ENCODE measurements at regions not wholly inside any gene's neighbourhood (a gene's known extent, or its start where the extent isn't known, plus 50 kb on each side); places are given as distances from the start of the nearest gene placed in this dataset.

- Histone ChIP-seq H3K9me3 (ENCODE audit: control insufficient read depth in 2 of 3, low read length in 3 of 3) (no peaks in the 10 kb centered on the region), H3K4me3 (ENCODE audit: low read length) (no peak overlapping the region), H3K4me1 (ENCODE audit: control insufficient read depth in 2 of 2, insufficient read depth in 2 of 2, low read length in 2 of 2) (no peaks in the 10 kb centered on the region), H3K36me3 (ENCODE audit: control insufficient read depth in 2 of 3, insufficient read depth in 3 of 3, low read length in 3 of 3) (no peaks in the 10 kb centered on the region), H3K27me3 (ENCODE audit: control insufficient read depth in 2 of 2, insufficient read depth in 2 of 2, low read length in 2 of 2) (no peaks in the 10 kb centered on the region), H3K27ac (ENCODE audit: low read depth, low read length) (no peak overlapping the region)
- H3K9me3 Mint-ChIP-seq: peaks cover 0 to 4% (median 0%) of the 10 kb centered on the region in 11 donors
- H3K27me3 Mint-ChIP-seq: peaks cover 0 to 33% (median 17%) of the 10 kb centered on the region in 5 donors
- ChIA-PET CTCF (no interaction called here), POLR2A (no interaction called here)
- no peak for ATAC-seq
- DNase-seq: no peak
- no peak overlapping the region for H3K27ac Mint-ChIP-seq
- no peaks in the 10 kb centered on the region for H3K4me1 Mint-ChIP-seq
- H3K4me3 Mint-ChIP-seq: no peak overlapping the region
- intact Hi-C loops (cut with micrococcal nuclease): no loop called here
- H3K36me3 Mint-ChIP-seq: no peaks in the 10 kb centered on the region
Measured at GRCh38 chr15:98232761-98233160, 272.3 kb downstream of the ARRDC4 start.

DNA sequence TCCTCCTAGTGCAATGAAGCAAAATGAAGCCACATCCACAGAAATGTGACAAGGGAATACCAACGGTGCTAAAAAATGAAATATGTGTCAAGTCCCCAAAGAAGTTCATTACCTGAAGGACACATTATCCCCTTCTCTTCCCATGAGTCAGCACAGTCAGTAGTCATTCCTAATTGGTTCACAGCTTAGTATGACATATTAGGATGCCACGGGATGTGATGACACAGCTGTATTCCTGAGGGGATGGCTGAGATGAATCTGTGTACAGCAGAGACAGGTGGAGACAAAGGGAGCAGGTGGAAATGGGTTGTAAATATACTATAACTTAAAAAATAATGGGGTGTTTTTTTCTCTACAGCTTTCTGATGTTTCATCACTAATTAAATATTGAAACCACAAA, 273.4 kb downstream of the ARRDC4 start:
- Mint-ChIP-seq H3K4me3 (no peak overlapping the region), H3K27me3 (peaks cover 0 to 40% (median 21%) of the 10 kb centered on the region in 5 donors), H3K4me1 (no peaks in the 10 kb centered on the region), H3K9me3 (peaks cover 0 to 4% (median 0%) of the 10 kb centered on the region in 11 donors), H3K36me3 (no peaks in the 10 kb centered on the region), H3K27ac (no peak overlapping the region)
- ChIA-PET POLR2A (no interaction called here), CTCF (no interaction called here)
- intact Hi-C loops (cut with micrococcal nuclease): no loop called here
- no peak for ATAC-seq
- H3K36me3 ChIP-seq (ENCODE audit: control insufficient read depth in 2 of 3, insufficient read depth in 3 of 3, low read length in 3 of 3): no peaks in the 10 kb centered on the region
- no peaks in the 10 kb centered on the region for H3K27me3 ChIP-seq (ENCODE audit: control insufficient read depth in 2 of 2, insufficient read depth in 2 of 2, low read length in 2 of 2)
- H3K4me3 ChIP-seq (ENCODE audit: low read length): no peak overlapping the region
- H3K9me3 ChIP-seq (ENCODE audit: control insufficient read depth in 2 of 3, low read length in 3 of 3): no peaks in the 10 kb centered on the region
- no peak overlapping the region for H3K27ac ChIP-seq (ENCODE audit: low read depth, low read length)
- DNase-seq: no peak
- H3K4me1 ChIP-seq (ENCODE audit: control insufficient read depth in 2 of 2, insufficient read depth in 2 of 2, low read length in 2 of 2): no peaks in the 10 kb centered on the region

- H3K9me3 Mint-ChIP-seq: peaks cover 0 to 4% (median 0%) of the 10 kb centered on the region in 11 donors
- Histone ChIP-seq H3K9me3 (ENCODE audit: control insufficient read depth in 2 of 3, low read length in 3 of 3) (no peaks in the 10 kb centered on the region), H3K4me1 (ENCODE audit: control insufficient read depth in 2 of 2, insufficient read depth in 2 of 2, low read length in 2 of 2) (no peaks in the 10 kb centered on the region), H3K27ac (ENCODE audit: low read depth, low read length) (no peak overlapping the region), H3K27me3 (ENCODE audit: control insufficient read depth in 2 of 2, insufficient read depth in 2 of 2, low read length in 2 of 2) (no peaks in the 10 kb centered on the region), H3K36me3 (ENCODE audit: control insufficient read depth in 2 of 3, insufficient read depth in 3 of 3, low read length in 3 of 3) (no peaks in the 10 kb centered on the region), H3K4me3 (ENCODE audit: low read length) (no peak overlapping the region)
- no peak overlapping the region for H3K4me3 Mint-ChIP-seq
- H3K27ac Mint-ChIP-seq: no peak overlapping the region
- intact Hi-C loops (cut with micrococcal nuclease): no loop called here
- peaks cover 0 to 20% (median 8%) of the 10 kb centered on the region in 5 donors for H3K27me3 Mint-ChIP-seq
- ChIA-PET CTCF (no interaction called here), POLR2A (no interaction called here)
- H3K36me3 Mint-ChIP-seq: no peaks in the 10 kb centered on the region
- DNase-seq (no peak), ATAC-seq (no peak)
- no peaks in the 10 kb centered on the region for H3K4me1 Mint-ChIP-seq
Measured at GRCh38 chr15:98240303-98240702, 279.8 kb downstream of the ARRDC4 start.

GRCh38 chr15:98241032-98241554, 280.6 kb downstream of the ARRDC4 start:
- Mint-ChIP-seq H3K27me3 (peaks cover 0 to 21% (median 8%) of the 10 kb centered on the region in 5 donors), H3K4me1 (no peaks in the 10 kb centered on the region), H3K36me3 (no peaks in the 10 kb centered on the region), H3K9me3 (peaks cover 0 to 4% (median 0%) of the 10 kb centered on the region in 11 donors), H3K4me3 (no peak overlapping the region), H3K27ac (no peak overlapping the region)
- ATAC-seq: no peak
- intact Hi-C loops (cut with micrococcal nuclease): no loop called here
- Histone ChIP-seq H3K9me3 (ENCODE audit: control insufficient read depth in 2 of 3, low read length in 3 of 3) (no peaks in the 10 kb centered on the region), H3K4me3 (ENCODE audit: low read length) (no peak overlapping the region), H3K27ac (ENCODE audit: low read depth, low read length) (no peak overlapping the region), H3K27me3 (ENCODE audit: control insufficient read depth in 2 of 2, insufficient read depth in 2 of 2, low read length in 2 of 2) (no peaks in the 10 kb centered on the region), H3K4me1 (ENCODE audit: control insufficient read depth in 2 of 2, insufficient read depth in 2 of 2, low read length in 2 of 2) (no peaks in the 10 kb centered on the region), H3K36me3 (ENCODE audit: control insufficient read depth in 2 of 3, insufficient read depth in 3 of 3, low read length in 3 of 3) (no peaks in the 10 kb centered on the region)
- DNase-seq: no peak
- ChIA-PET POLR2A (no interaction called here), CTCF (no interaction called here)

GRCh38 chr15:98257290-98257689, 296.8 kb downstream of the ARRDC4 start:
- no peaks in the 10 kb centered on the region for H3K4me1 Mint-ChIP-seq
- no peaks in the 10 kb centered on the region for H3K27me3 ChIP-seq (ENCODE audit: control insufficient read depth in 2 of 2, insufficient read depth in 2 of 2, low read length in 2 of 2)
- peaks cover 3 to 44% (median 12%) of the 10 kb centered on the region in 11 donors for H3K9me3 Mint-ChIP-seq
- H3K27ac Mint-ChIP-seq: no peak overlapping the region
- POLR2A ChIA-PET: no interaction called here
- H3K27ac ChIP-seq (ENCODE audit: low read depth, low read length): no peak overlapping the region
- no peak overlapping the region for H3K4me3 ChIP-seq (ENCODE audit: low read length)
- H3K9me3 ChIP-seq (ENCODE audit: control insufficient read depth in 2 of 3, low read length in 3 of 3): no peaks in the 10 kb centered on the region
- peaks cover 0 to 3% (median 0%) of the 10 kb centered on the region in 5 donors for H3K36me3 Mint-ChIP-seq
- H3K4me1 ChIP-seq (ENCODE audit: control insufficient read depth in 2 of 2, insufficient read depth in 2 of 2, low read length in 2 of 2): no peaks in the 10 kb centered on the region
- peaks cover 0 to 34% (median 29%) of the 10 kb centered on the region in 5 donors for H3K27me3 Mint-ChIP-seq
- ATAC-seq: no peak
- intact Hi-C loops (cut with micrococcal nuclease): no loop called here
- DNase-seq: no peak
- CTCF ChIA-PET: no interaction called here
- H3K4me3 Mint-ChIP-seq: no peak overlapping the region
- H3K36me3 ChIP-seq (ENCODE audit: control insufficient read depth in 2 of 3, insufficient read depth in 3 of 3, low read length in 3 of 3): no peaks in the 10 kb centered on the region

DNA sequence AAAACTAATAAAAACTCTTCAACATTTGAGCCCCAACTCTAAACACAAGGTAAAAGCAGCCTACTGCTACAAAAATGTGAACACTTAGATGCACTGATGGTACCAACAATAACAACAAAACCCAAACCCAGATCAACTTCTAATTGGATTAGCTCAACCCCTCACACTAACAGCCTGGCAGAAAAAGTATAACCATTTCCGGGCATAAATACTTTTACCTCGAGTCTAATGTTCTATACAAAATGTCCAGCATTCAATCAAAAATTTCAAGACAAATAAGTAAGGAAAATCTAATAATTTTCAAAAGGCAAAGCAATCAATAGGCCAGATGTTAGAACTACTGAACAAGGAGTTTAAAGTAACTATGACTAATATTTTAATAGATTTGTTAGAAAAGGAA, 303.3 kb downstream of the ARRDC4 start:
- ATAC-seq (no peak), DNase-seq (no peak)
- Histone ChIP-seq H3K4me1 (ENCODE audit: control insufficient read depth in 2 of 2, insufficient read depth in 2 of 2, low read length in 2 of 2) (no peaks in the 10 kb centered on the region), H3K27me3 (ENCODE audit: control insufficient read depth in 2 of 2, insufficient read depth in 2 of 2, low read length in 2 of 2) (no peaks in the 10 kb centered on the region), H3K27ac (ENCODE audit: low read depth, low read length) (no peak overlapping the region), H3K4me3 (ENCODE audit: low read length) (no peak overlapping the region), H3K9me3 (ENCODE audit: control insufficient read depth in 2 of 3, low read length in 3 of 3) (peaks cover 0 to 6% (median 0%) of the 10 kb centered on the region in 3 experiments), H3K36me3 (ENCODE audit: control insufficient read depth in 2 of 3, insufficient read depth in 3 of 3, low read length in 3 of 3) (no peaks in the 10 kb centered on the region)
- Mint-ChIP-seq H3K4me1 (no peaks in the 10 kb centered on the region), H3K36me3 (no peaks in the 10 kb centered on the region), H3K27me3 (peaks cover 0 to 21% (median 7%) of the 10 kb centered on the region in 5 donors), H3K9me3 (peaks cover 0 to 52% (median 16%) of the 10 kb centered on the region in 11 donors), H3K27ac (no peak overlapping the region), H3K4me3 (no peak overlapping the region)
- CTCF ChIA-PET: no interaction called here
- POLR2A ChIA-PET: no interaction called here
- intact Hi-C loops (cut with micrococcal nuclease): no loop called here

DNA sequence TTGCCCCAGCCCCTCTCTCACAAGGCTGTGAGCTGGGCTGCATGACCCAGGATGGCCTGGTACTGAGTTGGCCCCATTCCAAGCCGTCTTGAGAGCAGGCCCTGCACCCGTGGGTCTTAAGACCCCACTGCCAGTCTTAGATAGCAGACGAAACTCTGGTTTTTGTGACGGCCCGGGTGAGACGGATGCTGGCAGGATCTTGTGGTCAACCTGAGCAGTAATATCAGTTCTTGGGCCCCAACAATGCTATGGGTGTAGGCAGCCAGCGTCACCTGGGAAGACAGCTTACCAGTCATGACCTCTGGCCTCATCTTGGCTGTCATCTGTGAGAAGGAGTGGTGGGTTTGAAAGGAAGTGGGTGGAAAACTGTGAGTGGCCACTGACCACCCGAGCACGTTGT, 305.8 kb downstream of the ARRDC4 start:
- Mint-ChIP-seq H3K9me3 (peaks cover 0 to 41% (median 14%) of the 10 kb centered on the region in 11 donors), H3K27ac (no peak overlapping the region), H3K36me3 (peaks cover 0 to 5% (median 0%) of the 10 kb centered on the region in 5 donors), H3K4me3 (no peak overlapping the region), H3K27me3 (peaks cover 0 to 16% (median 0%) of the 10 kb centered on the region in 5 donors), H3K4me1 (no peaks in the 10 kb centered on the region)
- peaks cover 0 to 6% (median 0%) of the 10 kb centered on the region in 3 experiments for H3K9me3 ChIP-seq (ENCODE audit: control insufficient read depth in 2 of 3, low read length in 3 of 3)
- no peaks in the 10 kb centered on the region for H3K27me3 ChIP-seq (ENCODE audit: control insufficient read depth in 2 of 2, insufficient read depth in 2 of 2, low read length in 2 of 2)
- CTCF ChIA-PET: no interaction called here
- no peak overlapping the region for H3K27ac ChIP-seq (ENCODE audit: low read depth, low read length)
- DNase-seq (no peak), ATAC-seq (no peak)
- H3K36me3 ChIP-seq (ENCODE audit: control insufficient read depth in 2 of 3, insufficient read depth in 3 of 3, low read length in 3 of 3): no peaks in the 10 kb centered on the region
- intact Hi-C loops (cut with micrococcal nuclease): no loop called here
- H3K4me1 ChIP-seq (ENCODE audit: control insufficient read depth in 2 of 2, insufficient read depth in 2 of 2, low read length in 2 of 2): no peaks in the 10 kb centered on the region
- POLR2A ChIA-PET: no interaction called here
- H3K4me3 ChIP-seq (ENCODE audit: low read length): no peak overlapping the region
